ENCODE measurements at regions not wholly inside any gene's neighbourhood (a gene's known extent, or its start where the extent isn't known, plus 50 kb on each side); places are given as distances from the start of the nearest gene placed in this dataset.

DNA sequence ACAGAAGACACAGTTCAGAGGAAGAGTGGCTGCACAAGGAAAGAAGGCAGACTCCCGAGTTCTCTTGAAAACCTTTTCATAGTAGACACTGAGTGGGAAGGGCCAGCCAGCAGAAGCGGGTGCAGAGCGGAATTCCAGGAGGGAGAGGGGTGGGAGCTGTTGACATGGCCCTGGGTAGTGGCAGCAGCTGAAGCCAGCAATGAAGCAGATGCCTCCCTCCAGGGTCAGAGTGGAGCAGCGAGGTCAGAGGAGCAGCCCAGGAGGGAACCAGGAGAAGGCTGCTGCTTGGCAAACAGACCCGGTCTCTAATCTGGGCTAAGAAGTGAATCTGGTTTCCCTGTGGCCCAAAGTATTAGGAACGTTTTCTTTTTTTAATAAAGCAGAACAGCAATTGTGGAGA lies 73.9 kb upstream of the SPATA13 start:
- TF ChIP-seq, protein P1, sequence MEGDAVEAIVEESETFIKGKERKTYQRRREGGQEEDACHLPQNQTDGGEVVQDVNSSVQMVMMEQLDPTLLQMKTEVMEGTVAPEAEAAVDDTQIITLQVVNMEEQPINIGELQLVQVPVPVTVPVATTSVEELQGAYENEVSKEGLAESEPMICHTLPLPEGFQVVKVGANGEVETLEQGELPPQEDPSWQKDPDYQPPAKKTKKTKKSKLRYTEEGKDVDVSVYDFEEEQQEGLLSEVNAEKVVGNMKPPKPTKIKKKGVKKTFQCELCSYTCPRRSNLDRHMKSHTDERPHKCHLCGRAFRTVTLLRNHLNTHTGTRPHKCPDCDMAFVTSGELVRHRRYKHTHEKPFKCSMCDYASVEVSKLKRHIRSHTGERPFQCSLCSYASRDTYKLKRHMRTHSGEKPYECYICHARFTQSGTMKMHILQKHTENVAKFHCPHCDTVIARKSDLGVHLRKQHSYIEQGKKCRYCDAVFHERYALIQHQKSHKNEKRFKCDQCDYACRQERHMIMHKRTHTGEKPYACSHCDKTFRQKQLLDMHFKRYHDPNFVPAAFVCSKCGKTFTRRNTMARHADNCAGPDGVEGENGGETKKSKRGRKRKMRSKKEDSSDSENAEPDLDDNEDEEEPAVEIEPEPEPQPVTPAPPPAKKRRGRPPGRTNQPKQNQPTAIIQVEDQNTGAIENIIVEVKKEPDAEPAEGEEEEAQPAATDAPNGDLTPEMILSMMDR (IDR thresholded peaks at IDR 0.05), result no peak
- TF ChIP-seq POLR2A (IDR thresholded peaks at IDR 0.05), result no peak
